HG03039 (cell line): ENCODE measurements at regions not wholly inside any gene's neighbourhood (a gene's known extent, or its start where the extent isn't known, plus 50 kb on each side); places are given as distances from the start of the nearest gene placed in this dataset.

Source experiments
- ATAC-seq: cut with Tn5 transposase; IDR thresholded peaks from one replicate; pipeline ENCODE4 v1.9.1; 2021; ENCODE audit warnings: mild to moderate bottlenecking, moderate library complexity; ENCODE audit not compliant: unreplicated experiment

- no peak for ATAC-seq
Observed at GRCh38 chr21:24825348-24825747, 781.9 kb downstream of the MRPL39 start.

- no peak for ATAC-seq
Observed at GRCh38 chr21:24824209-24824608, 783.1 kb downstream of the MRPL39 start.

- ATAC-seq = no peak
Observed at GRCh38 chr21:24823247-24823646, 784.0 kb downstream of the MRPL39 start.

GRCh38 chr21:24785033-24785432, 822.2 kb downstream of the MRPL39 start:
- ATAC-seq = no peak

GRCh38 chr21:24781146-24781545, 826.1 kb downstream of the MRPL39 start:
- ATAC-seq = no peak

- no peak for ATAC-seq
Observed at GRCh38 chr21:24759348-24760075, 847.8 kb downstream of the MRPL39 start.

GRCh38 chr21:24738063-24738462, 869.2 kb downstream of the MRPL39 start:
- ATAC-seq = no peak

- ATAC-seq = no peak
Observed at GRCh38 chr21:24737296-24737850, 869.9 kb downstream of the MRPL39 start.

GRCh38 chr21:24730661-24731060, 876.6 kb downstream of the MRPL39 start:
- no peak for ATAC-seq

GRCh38 chr21:24729568-24729967, 877.7 kb downstream of the MRPL39 start:
- ATAC-seq = no peak

- ATAC-seq = no peak
Observed at GRCh38 chr21:24727803-24728440, 879.4 kb downstream of the MRPL39 start.

- ATAC-seq = no peak
Observed at GRCh38 chr21:24716281-24716918, 890.9 kb downstream of the MRPL39 start.

GRCh38 chr21:24714646-24715200, 892.6 kb downstream of the MRPL39 start:
- no peak for ATAC-seq

GRCh38 chr21:24705201-24705600, 902.1 kb downstream of the MRPL39 start:
- ATAC-seq = no peak

- ATAC-seq = no peak
Observed at GRCh38 chr21:24693779-24694178, 913.5 kb downstream of the MRPL39 start.

GRCh38 chr21:24681456-24681855, 925.8 kb downstream of the MRPL39 start:
- no peak for ATAC-seq

GRCh38 chr21:24671901-24672300, 935.4 kb downstream of the MRPL39 start:
- ATAC-seq = no peak

- ATAC-seq = no peak
Observed at GRCh38 chr21:24658926-24659325, 948.4 kb downstream of the MRPL39 start.

GRCh38 chr21:24658026-24658425, 949.3 kb downstream of the MRPL39 start:
- no peak for ATAC-seq

GRCh38 chr21:24649691-24650090, 957.6 kb downstream of the MRPL39 start:
- ATAC-seq = no peak

- no peak for ATAC-seq
Observed at GRCh38 chr21:24636696-24637095, 970.6 kb downstream of the MRPL39 start.
